ENCODE measurements at regions not wholly inside any gene's neighbourhood (a gene's known extent, or its start where the extent isn't known, plus 50 kb on each side); places are given as distances from the start of the nearest gene placed in this dataset.

DNA sequence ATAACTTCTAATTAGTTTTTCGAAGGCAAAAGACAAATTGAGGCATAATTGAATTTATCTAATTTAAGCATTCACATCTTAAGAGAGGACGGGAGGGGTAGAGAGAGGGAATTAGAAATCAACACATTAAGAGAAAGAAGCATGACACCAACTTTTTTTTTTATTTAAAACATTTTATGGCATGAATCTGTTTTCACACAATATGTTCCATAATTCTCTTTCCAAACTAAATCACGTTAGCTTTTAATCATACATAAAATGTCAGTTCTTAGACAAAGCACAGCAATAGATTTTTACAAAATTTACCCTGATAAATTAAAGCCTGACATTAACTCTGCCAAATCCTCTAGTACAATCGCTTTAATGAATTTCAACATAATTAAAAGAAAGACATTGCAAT, 600.8 kb upstream of the ROBO1 start:
- H3K36me3 ChIP-seq (ENCODE audit: control insufficient read depth, insufficient read depth, low read length): no peaks in the 10 kb centered on the region
- H3K27me3 ChIP-seq (ENCODE audit: control insufficient read depth, insufficient read depth, low read length): no peaks in the 10 kb centered on the region
- DNase-seq (ENCODE audit: low read depth, low spot score) (no peak), ATAC-seq (no peak)
- intact Hi-C loops (cut with micrococcal nuclease; ENCODE audit: unreplicated experiment): no loop called here
- no peaks in the 10 kb centered on the region for H3K4me1 ChIP-seq (ENCODE audit: control insufficient read depth, insufficient read depth, low read length)
- no peak overlapping the region for H3K4me3 ChIP-seq (ENCODE audit: low read depth in 2 of 2, low read length in 2 of 2)
- H3K9me3 ChIP-seq (ENCODE audit: control insufficient read depth, insufficient read depth, low read depth, low read length): no peaks in the 10 kb centered on the region
- BruUV-seq (replicated peaks): no TSS peak
- ChIA-PET POLR2A (no interaction called here), CTCF (no interaction called here)
- TF ChIP-seq, protein P1, sequence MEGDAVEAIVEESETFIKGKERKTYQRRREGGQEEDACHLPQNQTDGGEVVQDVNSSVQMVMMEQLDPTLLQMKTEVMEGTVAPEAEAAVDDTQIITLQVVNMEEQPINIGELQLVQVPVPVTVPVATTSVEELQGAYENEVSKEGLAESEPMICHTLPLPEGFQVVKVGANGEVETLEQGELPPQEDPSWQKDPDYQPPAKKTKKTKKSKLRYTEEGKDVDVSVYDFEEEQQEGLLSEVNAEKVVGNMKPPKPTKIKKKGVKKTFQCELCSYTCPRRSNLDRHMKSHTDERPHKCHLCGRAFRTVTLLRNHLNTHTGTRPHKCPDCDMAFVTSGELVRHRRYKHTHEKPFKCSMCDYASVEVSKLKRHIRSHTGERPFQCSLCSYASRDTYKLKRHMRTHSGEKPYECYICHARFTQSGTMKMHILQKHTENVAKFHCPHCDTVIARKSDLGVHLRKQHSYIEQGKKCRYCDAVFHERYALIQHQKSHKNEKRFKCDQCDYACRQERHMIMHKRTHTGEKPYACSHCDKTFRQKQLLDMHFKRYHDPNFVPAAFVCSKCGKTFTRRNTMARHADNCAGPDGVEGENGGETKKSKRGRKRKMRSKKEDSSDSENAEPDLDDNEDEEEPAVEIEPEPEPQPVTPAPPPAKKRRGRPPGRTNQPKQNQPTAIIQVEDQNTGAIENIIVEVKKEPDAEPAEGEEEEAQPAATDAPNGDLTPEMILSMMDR (IDR thresholded peaks at IDR 0.05): no peak
- TF ChIP-seq SIN3A (IDR thresholded peaks at IDR 0.05; ENCODE audit: borderline replicate concordance, insufficient read depth, low read depth, low read length) (no peak), POLR2AphosphoS5 (IDR thresholded peaks at IDR 0.05; ENCODE audit: low read depth, low read length) (no peak)
- H3K27ac ChIP-seq (ENCODE audit: low read length): no peak overlapping the region
- in situ Hi-C loops (cut with HindIII; ENCODE audit: low pct_unique_long_range_greater_than_20kb, low sequenced_read_pairs): no loop called here

DNA sequence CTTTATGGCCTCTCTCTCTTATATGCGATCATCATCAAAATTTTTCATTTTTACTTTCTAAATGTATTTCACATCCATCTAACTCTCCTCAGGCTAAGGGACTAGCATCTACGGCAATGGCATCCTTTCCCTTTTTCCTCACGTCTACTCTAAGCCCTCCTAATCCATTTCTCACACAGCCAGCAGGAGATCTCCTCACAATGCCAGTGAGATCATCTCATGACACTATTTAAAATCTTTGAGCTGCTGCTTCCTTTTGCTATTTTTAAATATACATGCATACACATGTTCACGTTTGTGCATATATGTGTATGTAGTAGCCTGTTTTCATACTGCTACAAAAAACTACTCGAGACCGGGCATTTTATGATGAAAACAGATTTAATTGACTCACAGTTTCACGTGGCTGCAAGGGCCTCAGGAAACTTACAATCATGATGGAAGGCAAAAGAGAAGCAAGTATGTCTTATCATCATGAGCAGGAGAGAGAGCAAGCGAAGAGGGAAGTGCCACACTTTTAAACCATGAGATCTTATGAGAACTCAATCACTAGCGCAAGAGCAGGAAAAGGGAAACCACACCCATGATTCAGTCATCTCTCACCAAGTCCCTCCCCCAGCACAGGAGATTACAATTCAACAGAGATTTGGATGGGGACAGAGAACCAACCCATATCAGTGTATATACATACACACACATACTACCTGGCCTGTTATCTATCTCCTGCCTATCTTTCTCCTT, 599.2 kb upstream of the ROBO1 start:
- no peak overlapping the region for H3K4me3 ChIP-seq (ENCODE audit: low read depth in 2 of 2, low read length in 2 of 2)
- POLR2A ChIA-PET: no interaction called here
- H3K36me3 ChIP-seq (ENCODE audit: control insufficient read depth, insufficient read depth, low read length): no peaks in the 10 kb centered on the region
- ATAC-seq (no peak), DNase-seq (ENCODE audit: low read depth, low spot score) (no peak)
- no peaks in the 10 kb centered on the region for H3K4me1 ChIP-seq (ENCODE audit: control insufficient read depth, insufficient read depth, low read length)
- TF ChIP-seq, protein P2, sequence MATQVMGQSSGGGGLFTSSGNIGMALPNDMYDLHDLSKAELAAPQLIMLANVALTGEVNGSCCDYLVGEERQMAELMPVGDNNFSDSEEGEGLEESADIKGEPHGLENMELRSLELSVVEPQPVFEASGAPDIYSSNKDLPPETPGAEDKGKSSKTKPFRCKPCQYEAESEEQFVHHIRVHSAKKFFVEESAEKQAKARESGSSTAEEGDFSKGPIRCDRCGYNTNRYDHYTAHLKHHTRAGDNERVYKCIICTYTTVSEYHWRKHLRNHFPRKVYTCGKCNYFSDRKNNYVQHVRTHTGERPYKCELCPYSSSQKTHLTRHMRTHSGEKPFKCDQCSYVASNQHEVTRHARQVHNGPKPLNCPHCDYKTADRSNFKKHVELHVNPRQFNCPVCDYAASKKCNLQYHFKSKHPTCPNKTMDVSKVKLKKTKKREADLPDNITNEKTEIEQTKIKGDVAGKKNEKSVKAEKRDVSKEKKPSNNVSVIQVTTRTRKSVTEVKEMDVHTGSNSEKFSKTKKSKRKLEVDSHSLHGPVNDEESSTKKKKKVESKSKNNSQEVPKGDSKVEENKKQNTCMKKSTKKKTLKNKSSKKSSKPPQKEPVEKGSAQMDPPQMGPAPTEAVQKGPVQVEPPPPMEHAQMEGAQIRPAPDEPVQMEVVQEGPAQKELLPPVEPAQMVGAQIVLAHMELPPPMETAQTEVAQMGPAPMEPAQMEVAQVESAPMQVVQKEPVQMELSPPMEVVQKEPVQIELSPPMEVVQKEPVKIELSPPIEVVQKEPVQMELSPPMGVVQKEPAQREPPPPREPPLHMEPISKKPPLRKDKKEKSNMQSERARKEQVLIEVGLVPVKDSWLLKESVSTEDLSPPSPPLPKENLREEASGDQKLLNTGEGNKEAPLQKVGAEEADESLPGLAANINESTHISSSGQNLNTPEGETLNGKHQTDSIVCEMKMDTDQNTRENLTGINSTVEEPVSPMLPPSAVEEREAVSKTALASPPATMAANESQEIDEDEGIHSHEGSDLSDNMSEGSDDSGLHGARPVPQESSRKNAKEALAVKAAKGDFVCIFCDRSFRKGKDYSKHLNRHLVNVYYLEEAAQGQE (IDR thresholded peaks at IDR 0.05; ENCODE audit: insufficient read depth in 1 of 2, low read depth in 2 of 2, low read length in 1 of 2): no peak
- TF ChIP-seq, protein P1 (IDR thresholded peaks at IDR 0.05): no peak
- TF ChIP-seq TCF7L2 (IDR thresholded peaks at IDR 0.05; ENCODE audit: low read depth, low read length): no peak
- in situ Hi-C loops (cut with HindIII; ENCODE audit: low pct_unique_long_range_greater_than_20kb, low sequenced_read_pairs): no loop called here
- no peaks in the 10 kb centered on the region for H3K9me3 ChIP-seq (ENCODE audit: control insufficient read depth, insufficient read depth, low read depth, low read length)
- no TSS peak for BruUV-seq (replicated peaks)
- intact Hi-C loops (cut with micrococcal nuclease; ENCODE audit: unreplicated experiment): no loop called here
- no peaks in the 10 kb centered on the region for H3K27me3 ChIP-seq (ENCODE audit: control insufficient read depth, insufficient read depth, low read length)
- CTCF ChIA-PET: no interaction called here
- no peak overlapping the region for H3K27ac ChIP-seq (ENCODE audit: low read length)

All from Panc1 (cell line).